SK-N-SH (cell line): ENCODE measurements at regions not wholly inside any gene's neighbourhood (a gene's known extent, or its start where the extent isn't known, plus 50 kb on each side); places are given as distances from the start of the nearest gene placed in this dataset.

Experiments used
- CTCF ChIA-PET: fragments of 300-600, 350-600 bp; formaldehyde crosslinking; extraction: SDS; loops from one replicate; lab custom pipeline; 2021; lab: Yijun Ruan, JAX
- POLR2A ChIA-PET: fragments of 350-600 bp; sonication (Branson Sonifier 250); formaldehyde crosslinking; extraction: SDS; loops from one replicate; lab custom pipeline; 2020; ENCODE audit warnings: antibody characterized with exemption, inconsistent platforms; lab: Yijun Ruan, JAX
- DNase-seq: peaks from one replicate; pipeline ENCODE4 v3.0.0; 2012
- H2AFZ ChIP-seq: fragments of 200-600 bp; sonication (generic); 2 replicates; pipeline ENCODE4 v1.8.1; 2016; ENCODE audit warnings: antibody characterized with exemption, mild to moderate bottlenecking, low read depth
- H3F3A ChIP-seq: fragments of 200-600 bp; sonication (generic); replicated peaks from 2 replicates; pipeline ENCODE3; 2016; ENCODE audit warnings: antibody characterized with exemption, mild to moderate bottlenecking; ENCODE audit not compliant: insufficient read depth
- H3K27ac ChIP-seq, 2 experiments: fragments of 200-500 bp in 1 of 2; fragments of 200-600 bp in 1 of 2; sonication (Bioruptor generic) in 1 of 2; sonication (generic), shearing (Covaris generic) in 1 of 2; 2 replicates each; pipeline versions ENCODE4 v1.5.1 to v1.6.1; 2014 to 2016; ENCODE audit warnings: low read depth in 2 of 2, inconsistent platforms in 1 of 2, low read length in 1 of 2, mild to moderate bottlenecking in 1 of 2, mixed read lengths in 1 of 2
- H3K27me3 ChIP-seq: fragments of 200-600 bp; sonication (generic), shearing (Covaris generic); 2 replicates; pipeline ENCODE4 v1.6.1; 2016; ENCODE audit warnings: mixed run types; ENCODE audit not compliant: insufficient read depth
- H3K36me3 ChIP-seq, 2 experiments: fragments of 200-500 bp in 1 of 2; fragments of 200-600 bp in 1 of 2; sonication (Bioruptor generic) in 1 of 2; sonication (generic) in 1 of 2; replicated peaks in 1 of 2; 2 replicates each; pipeline versions ENCODE3 to v1.5.1; 2014 to 2016; ENCODE audit warnings: low read length in 1 of 2, mild to moderate bottlenecking in 1 of 2; ENCODE audit not compliant: insufficient read depth in 2 of 2, control insufficient read depth in 1 of 2
- H3K4me1 ChIP-seq, 2 experiments: fragments of 200-500 bp in 1 of 2; fragments of 200-600 bp in 1 of 2; sonication (Bioruptor generic) in 1 of 2; sonication (generic), shearing (Covaris generic) in 1 of 2; 2 replicates each; pipeline versions ENCODE4 v1.5.1 to v1.6.1; 2014 to 2016; ENCODE audit warnings: low read depth in 1 of 2, low read length in 1 of 2, mixed run types in 1 of 2; ENCODE audit not compliant: insufficient read depth in 2 of 2, control insufficient read depth in 1 of 2
- H3K4me2 ChIP-seq: fragments of 200-600 bp; sonication (generic), shearing (Covaris generic); 2 replicates; pipeline ENCODE4 v1.6.1; 2017; ENCODE audit warnings: mixed run types
- H3K4me3 ChIP-seq, 2 experiments: fragments of 200-500 bp in 1 of 2; fragments of 200-600 bp in 1 of 2; sonication (Bioruptor generic) in 1 of 2; sonication (generic), shearing (Covaris generic) in 1 of 2; 2 replicates each; pipeline versions ENCODE4 v1.5.1 to v1.8.1; 2014 to 2016; ENCODE audit warnings: low read depth in 2 of 2, inconsistent platforms in 1 of 2, low read length in 1 of 2, mild to moderate bottlenecking in 1 of 2, mixed read lengths in 1 of 2, moderate library complexity in 1 of 2
- H3K79me2 ChIP-seq: fragments of 200-600 bp; sonication (generic); 2 replicates; pipeline ENCODE4 v1.8.1; 2017; ENCODE audit warnings: mild to moderate bottlenecking; ENCODE audit not compliant: insufficient read depth
- H3K9ac ChIP-seq: fragments of 200-600 bp; sonication (generic); 2 replicates; pipeline ENCODE4 v1.6.1; 2017; ENCODE audit warnings: mixed run types
- H3K9me2 ChIP-seq: fragments of 200-600 bp; sonication (generic); 2 replicates; pipeline ENCODE4 v1.6.1; 2017; ENCODE audit warnings: mixed run types
- H3K9me3 ChIP-seq: fragments of 200-600 bp; sonication (generic); 2 replicates; pipeline ENCODE4 v1.6.1; 2017; ENCODE audit warnings: mixed run types, mild to moderate bottlenecking, moderate library complexity
- H4K20me1 ChIP-seq: fragments of 200-600 bp; sonication (generic); 2 replicates; pipeline ENCODE4 v1.6.1; 2017; ENCODE audit warnings: mild to moderate bottlenecking, mixed run types; ENCODE audit not compliant: insufficient read depth
- CHD2 ChIP-seq: fragments of 150-350 bp; IDR thresholded peaks from 2 replicates; pipeline ENCODE4 v1.6.1; 2018; ENCODE audit warnings: low read length; ENCODE audit not compliant: partially characterized antibody
- CTCF ChIP-seq: fragments of 200-600 bp; sonication (generic); IDR thresholded peaks from 2 replicates; pipeline ENCODE4 v1.6.1; 2017; ENCODE audit warnings: antibody characterized with exemption, mild to moderate bottlenecking, moderate library complexity
- ELF1 ChIP-seq: IDR thresholded peaks from 2 replicates; pipeline ENCODE4 v1.4.0; 2012
- EP300 ChIP-seq, 2 experiments: IDR thresholded peaks; 2 replicates each; pipeline versions ENCODE4 v1.4.0 to v1.6.1; 2012; ENCODE audit warnings: borderline replicate concordance in 1 of 2, low read depth in 1 of 2, low read length in 1 of 2
- EZH2phosphoT487 ChIP-seq: fragments of 200-600 bp; sonication (generic); IDR thresholded peaks from 2 replicates; pipeline ENCODE4 v1.6.1; 2017; ENCODE audit warnings: low read depth, mixed run types, mild to moderate bottlenecking, antibody characterized with exemption, moderate library complexity, borderline replicate concordance
- FOSL2 ChIP-seq: IDR thresholded peaks from 2 replicates; pipeline ENCODE4 v1.4.0; 2012; ENCODE audit warnings: low read depth, mild to moderate bottlenecking, moderate library complexity, borderline replicate concordance
- FOXJ3 ChIP-seq: sonication (generic); formaldehyde crosslinking; IDR thresholded peaks from 2 replicates; pipeline ENCODE4 v1.5.1; 2020; ENCODE audit warnings: mild to moderate bottlenecking, missing genetic modification reagents
- GABPA ChIP-seq: IDR thresholded peaks from 2 replicates; pipeline ENCODE4 v1.4.0; 2012; ENCODE audit warnings: low read depth, mild to moderate bottlenecking
- GATA2 ChIP-seq: sonication (generic); formaldehyde crosslinking; IDR thresholded peaks from 2 replicates; pipeline ENCODE4 v1.5.0; 2020; ENCODE audit warnings: mild to moderate bottlenecking, missing genetic modification reagents
- IRF3 ChIP-seq: fragments of 150-350 bp; IDR thresholded peaks from 2 replicates; pipeline ENCODE4 v1.6.1; 2016; ENCODE audit warnings: mild to moderate bottlenecking, low read depth, low read length
- JUND ChIP-seq: IDR thresholded peaks from 2 replicates; pipeline ENCODE4 v1.4.0; 2012
- MAX ChIP-seq: IDR thresholded peaks from 2 replicates; pipeline ENCODE4 v1.4.0; 2012; ENCODE audit warnings: low read depth
- MEF2A ChIP-seq: IDR thresholded peaks from 2 replicates; pipeline ENCODE4 v1.4.0; 2012; ENCODE audit warnings: low read depth, borderline replicate concordance
- NFIC ChIP-seq: IDR thresholded peaks from 2 replicates; pipeline ENCODE4 v1.4.0; 2012; ENCODE audit warnings: borderline replicate concordance
- NRF1 ChIP-seq: IDR thresholded peaks from 2 replicates; pipeline ENCODE4 v1.6.1; 2012; ENCODE audit warnings: low read depth, mild to moderate bottlenecking, low read length
- POLR2AphosphoS5 ChIP-seq: IDR thresholded peaks from 2 replicates; pipeline ENCODE4 v1.6.1; 2012; ENCODE audit warnings: low read depth, low read length
- RAD21 ChIP-seq: IDR thresholded peaks from 2 replicates; pipeline ENCODE4 v1.6.1; 2012; ENCODE audit warnings: mild to moderate bottlenecking, low read length
- RFX5 ChIP-seq: IDR thresholded peaks from 2 replicates; pipeline ENCODE4 v1.6.1; 2012; ENCODE audit warnings: mild to moderate bottlenecking, improper control_type of control experiment, low read length
- RXRA ChIP-seq: IDR thresholded peaks from 2 replicates; pipeline ENCODE4 v1.4.0; 2012; ENCODE audit warnings: low read depth, mild to moderate bottlenecking, borderline replicate concordance
- SMC3 ChIP-seq: IDR thresholded peaks from 2 replicates; pipeline ENCODE4 v1.6.1; 2012; ENCODE audit warnings: low read depth, low read length, improper control_type of control experiment
- TEAD4 ChIP-seq: IDR thresholded peaks from 2 replicates; pipeline ENCODE4 v1.4.0; 2012; ENCODE audit warnings: mild to moderate bottlenecking, borderline replicate concordance; ENCODE audit not compliant: insufficient read depth
- USF2 ChIP-seq: fragments of 150-350 bp; IDR thresholded peaks from 2 replicates; pipeline ENCODE4 v1.6.1; 2017; ENCODE audit warnings: antibody characterized with exemption, low read length, low read depth, borderline replicate concordance
- WGBS: methylation state at CpG from one replicate; pipeline ENCODE4 v1.1.6; 2017; ENCODE audit warnings: low lambda C conversion rate; 5-methylcytosine and 5-hydroxymethylcytosine counted together

GRCh38 chr2:145408980-145409379, 889.1 kb upstream of the ZEB2 start:
- Histone ChIP-seq H3K27ac (no peak overlapping the region), H2AFZ (no peak overlapping the region), H3K4me3 (no peak overlapping the region), H3K27me3 (no peaks in the 10 kb centered on the region), H3K9ac (no peak overlapping the region), H3K4me1 (no peaks in the 10 kb centered on the region), H3F3A (no peaks in the 10 kb centered on the region), H3K9me3 (no peaks in the 10 kb centered on the region), H3K79me2 (no peaks in the 10 kb centered on the region), H3K9me2 (no peaks in the 10 kb centered on the region), H4K20me1 (no peaks in the 10 kb centered on the region), H3K36me3 (no peaks in the 10 kb centered on the region), H3K4me2 (no peak overlapping the region)
- DNase-seq = no peak
- CTCF ChIA-PET = no interaction called here
- POLR2A ChIA-PET = no interaction called here
- TF ChIP-seq JUND = no peak
- no peak for TF ChIP-seq ELF1
- no peak for TF ChIP-seq EP300 (IDR thresholded peaks at IDR 0.05; ENCODE audit: borderline replicate concordance in 1 of 2, low read depth in 1 of 2, low read length in 1 of 2)
- TF ChIP-seq NRF1 = no peak
- no peak for TF ChIP-seq SMC3
- no peak for TF ChIP-seq CTCF
- TF ChIP-seq TEAD4 = no peak
- TF ChIP-seq GATA2 (CRISPR knock-in tag) = no peak
- TF ChIP-seq RFX5 = no peak
- no peak for TF ChIP-seq USF2
- no peak for TF ChIP-seq FOSL2
- TF ChIP-seq MEF2A = no peak

- no peaks in the 10 kb centered on the region for H3K79me2 ChIP-seq
- TF ChIP-seq IRF3 (no peak), GABPA (no peak), MAX (no peak), POLR2AphosphoS5 (no peak), RXRA (no peak), EZH2phosphoT487 (no peak), FOXJ3 (no peak), ELF1 (no peak), TEAD4 (no peak), RAD21 (no peak), NFIC (no peak), CHD2 (no peak), MEF2A (no peak)
- TF ChIP-seq, all 33 proteins: peak for 0
- Histone ChIP-seq H3K4me3 (no peak overlapping the region), H3K9me3 (no peaks in the 10 kb centered on the region), H2AFZ (no peak overlapping the region; the same call in 1 of the 2 replicates), H3K9ac (no peak overlapping the region), H3F3A (no peaks in the 10 kb centered on the region), H3K27me3 (no peaks in the 10 kb centered on the region), H3K4me1 (no peaks in the 10 kb centered on the region), H3K9me2 (no peaks in the 10 kb centered on the region), H3K4me2 (no peak overlapping the region), H4K20me1 (no peaks in the 10 kb centered on the region), H3K27ac (no peak overlapping the region), H3K36me3 (no peaks in the 10 kb centered on the region)
- 58% methylated on average over 1 of the region's 1 CpG for WGBS
- DNase-seq = no peak
- ChIA-PET CTCF (no interaction called here), POLR2A (no interaction called here)
These were observed 884.8 kb upstream of the ZEB2 start for GRCh38 chr2:145404690-145405089.
